H1 (cell line): ENCODE measurements at regions not wholly inside any gene's neighbourhood (a gene's known extent, or its start where the extent isn't known, plus 50 kb on each side); places are given as distances from the start of the nearest gene placed in this dataset.

Experiments
- CTCF ChIA-PET: fragments of 300-600 bp; sonication (Branson Sonifier 250); formaldehyde crosslinking; loops from one replicate; lab custom pipeline; 2021; ENCODE audit not compliant: partially characterized antibody; lab: Charles Lee
- POLR2A ChIA-PET: fragments of 300-600 bp; sonication (Branson Sonifier 250); formaldehyde crosslinking; loops from one replicate; lab custom pipeline; 2021; ENCODE audit warnings: inconsistent platforms; ENCODE audit not compliant: partially characterized antibody; lab: Charles Lee
- DNase-seq, 2 experiments: peaks; one replicate each; pipeline versions ENCODE4 v3.0.0 to v3.0.0-alpha.2; 2010 to 2022; ENCODE audit warnings: low spot score in 2 of 2, low read depth in 1 of 2, mixed read lengths in 1 of 2
- FAIRE-seq: peaks from 2 replicates; lab custom pipeline; 2011; peaks lifted over from hg19 to GRCh38; lab: Jason Lieb, UNC
- H2AFZ ChIP-seq: 2 replicates; pipeline ENCODE4 v1.8.1; 2012; ENCODE audit warnings: low read length, inconsistent platforms
- H2AK5ac ChIP-seq: 2 replicates; pipeline ENCODE4 v1.6.1; 2013; ENCODE audit warnings: low read depth, low read length
- H2BK120ac ChIP-seq: replicated peaks from 2 replicates; pipeline ENCODE3; 2013; ENCODE audit warnings: low read depth, low read length, inconsistent platforms
- H2BK12ac ChIP-seq: 2 replicates; pipeline ENCODE4 v1.6.1; 2013; ENCODE audit warnings: low read depth, low read length
- H2BK15ac ChIP-seq: 2 replicates; pipeline ENCODE4 v1.6.1; 2013; ENCODE audit warnings: low read length
- H2BK20ac ChIP-seq: 2 replicates; pipeline ENCODE4 v1.6.1; 2013; ENCODE audit warnings: low read length
- H2BK5ac ChIP-seq: 2 replicates; pipeline ENCODE4 v1.6.1; 2013; ENCODE audit warnings: low read depth, low read length
- H3K14ac ChIP-seq: 2 replicates; pipeline ENCODE4 v1.6.1; 2013; ENCODE audit warnings: inconsistent platforms; ENCODE audit not compliant: insufficient read length
- H3K18ac ChIP-seq: 2 replicates; pipeline ENCODE4 v1.6.1; 2013; ENCODE audit warnings: low read length; ENCODE audit errors: extremely low read depth
- H3K23ac ChIP-seq: 2 replicates; pipeline ENCODE4 v1.6.1; 2013; ENCODE audit warnings: inconsistent platforms; ENCODE audit not compliant: insufficient read length
- H3K23me2 ChIP-seq: 2 replicates; pipeline ENCODE4 v1.6.1; 2013; ENCODE audit warnings: low read depth, low read length
- H3K27ac ChIP-seq: 2 replicates; pipeline ENCODE4 v1.6.1; 2011; ENCODE audit warnings: low read depth, low read length, inconsistent platforms
- H3K27me3 ChIP-seq, 4 experiments: replicated peaks in 1 of 4; 1 replicate in 1 of 4; 2 replicates in 3 of 4; pipeline versions ENCODE4 v1.6.1 to v1.8.1; 2011 to 2013; ENCODE audit warnings: low read length in 3 of 4, mild to moderate bottlenecking in 3 of 4, inconsistent platforms in 2 of 4, mixed read lengths in 2 of 4, moderate library complexity in 1 of 4; ENCODE audit not compliant: control insufficient read depth in 3 of 4, insufficient read depth in 3 of 4; ENCODE audit errors: extremely low read depth in 1 of 4
- H3K36me3 ChIP-seq, 4 experiments: 2 replicates each; pipeline versions ENCODE4 v1.6.1 to v1.8.1; 2011 to 2013; ENCODE audit warnings: mild to moderate bottlenecking in 4 of 4, low read length in 3 of 4, moderate library complexity in 2 of 4, control low read depth in 1 of 4, inconsistent platforms in 1 of 4; ENCODE audit not compliant: insufficient read depth in 4 of 4, control insufficient read depth in 2 of 4
- H3K4ac ChIP-seq: replicated peaks from 2 replicates; pipeline ENCODE3; 2013; ENCODE audit warnings: low read length, low read depth, mixed read lengths, inconsistent platforms; ENCODE audit not compliant: insufficient read length
- H3K4me1 ChIP-seq, 4 experiments: replicated peaks in 1 of 4; 1 replicate in 1 of 4; 2 replicates in 3 of 4; pipeline versions ENCODE4 v1.6.1 to v1.8.1; 2011 to 2013; ENCODE audit warnings: low read length in 3 of 4, inconsistent platforms in 2 of 4, mixed read lengths in 1 of 4; ENCODE audit not compliant: insufficient read depth in 4 of 4, control insufficient read depth in 3 of 4
- H3K4me2 ChIP-seq, 2 experiments: 2 replicates each; pipeline versions ENCODE4 v1.6.1 to v1.8.1; 2011 to 2013; ENCODE audit warnings: low read depth in 2 of 2, low read length in 2 of 2, control low read depth in 1 of 2, inconsistent platforms in 1 of 2, mild to moderate bottlenecking in 1 of 2; ENCODE audit not compliant: insufficient read depth in 1 of 2
- H3K4me3 ChIP-seq, 4 experiments: fragments of 200-600, 300-600 bp in 1 of 4; sonication (generic), shearing (Covaris generic), sonication (Bioruptor Twin) in 1 of 4; 2 replicates each; pipeline versions ENCODE4 v1.5.1 to v1.8.1; 2011 to 2016; ENCODE audit warnings: low read length in 4 of 4, low read depth in 3 of 4, control low read depth in 2 of 4, inconsistent platforms in 2 of 4, mild to moderate bottlenecking in 2 of 4, mixed read lengths in 1 of 4, moderate library complexity in 1 of 4; ENCODE audit not compliant: insufficient read depth in 2 of 4; ENCODE audit errors: extremely low read depth in 1 of 4
- H3K56ac ChIP-seq: replicated peaks from 2 replicates; pipeline ENCODE3; 2013; ENCODE audit warnings: low read depth, mild to moderate bottlenecking, mixed read lengths, low read length, inconsistent platforms; ENCODE audit not compliant: insufficient read length
- H3K79me1 ChIP-seq: 2 replicates; pipeline ENCODE4 v1.6.1; 2013; ENCODE audit warnings: low read depth, low read length, control low read depth
- H3K79me2 ChIP-seq, 2 experiments: 2 replicates each; pipeline versions ENCODE4 v1.6.1 to v1.8.1; 2012 to 2013; ENCODE audit warnings: low read length in 2 of 2, mild to moderate bottlenecking in 2 of 2, inconsistent platforms in 1 of 2; ENCODE audit not compliant: insufficient read depth in 2 of 2, control insufficient read depth in 1 of 2
- H3K9ac ChIP-seq, 4 experiments: replicated peaks in 1 of 4; 1 replicate in 1 of 4; 2 replicates in 3 of 4; pipeline versions ENCODE4 v1.6.1 to v1.8.1; 2011 to 2013; ENCODE audit warnings: low read depth in 3 of 4, low read length in 3 of 4, control low read depth in 2 of 4, mild to moderate bottlenecking in 2 of 4, moderate library complexity in 2 of 4, inconsistent platforms in 1 of 4; ENCODE audit errors: extremely low read depth in 1 of 4
- H3K9me3 ChIP-seq, 2 experiments: 2 replicates each; pipeline versions ENCODE4 v1.6.1 to v1.8.1; 2012 to 2013; ENCODE audit warnings: mild to moderate bottlenecking in 2 of 2, moderate library complexity in 2 of 2, control low read depth in 1 of 2, inconsistent platforms in 1 of 2, low read depth in 1 of 2, low read length in 1 of 2, mixed read lengths in 1 of 2; ENCODE audit not compliant: insufficient read depth in 2 of 2
- H4K20me1 ChIP-seq, 2 experiments: replicated peaks in 1 of 2; 2 replicates each; pipeline versions ENCODE3 to v1.8.1; 2011 to 2013; ENCODE audit warnings: inconsistent platforms in 2 of 2, low read length in 2 of 2, mild to moderate bottlenecking in 1 of 2; ENCODE audit not compliant: insufficient read depth in 2 of 2, control insufficient read depth in 1 of 2
- H4K5ac ChIP-seq: 2 replicates; pipeline ENCODE4 v1.6.1; 2013; ENCODE audit warnings: low read length, low read depth, mixed read lengths, inconsistent platforms; ENCODE audit not compliant: insufficient read length
- H4K8ac ChIP-seq: 2 replicates; pipeline ENCODE4 v1.8.0; 2013; ENCODE audit warnings: mild to moderate bottlenecking, moderate library complexity, low read length, inconsistent platforms; ENCODE audit not compliant: insufficient read depth; ENCODE audit errors: extremely low read depth
- H4K91ac ChIP-seq: replicated peaks from 2 replicates; pipeline ENCODE3; 2013; ENCODE audit warnings: low read length, mixed read lengths, inconsistent platforms; ENCODE audit not compliant: insufficient read length
- CBX8 ChIP-seq: fragments of 300-800, 300-1000 bp; sonication (generic); IDR thresholded peaks from 2 replicates; pipeline ENCODE4 v1.7.1; 2016; ENCODE audit warnings: low read depth, low read length, borderline replicate concordance
- CEBPB ChIP-seq: IDR thresholded peaks from 2 replicates; pipeline ENCODE4 v1.6.1; 2012; ENCODE audit warnings: low read depth, low read length
- EZH2 ChIP-seq: fragments of 200-600 bp; sonication (generic); IDR thresholded peaks from 2 replicates; pipeline ENCODE4 v1.7.1; 2012; ENCODE audit warnings: low read depth, mild to moderate bottlenecking, moderate library complexity, low read length, inconsistent platforms; ENCODE audit not compliant: severe bottlenecking
- GTF2F1 ChIP-seq: IDR thresholded peaks from 2 replicates; pipeline ENCODE4 v1.6.1; 2012; ENCODE audit warnings: low read depth, low read length, improper control_type of control experiment, borderline replicate concordance
- JUN ChIP-seq: IDR thresholded peaks from 2 replicates; pipeline ENCODE4 v1.6.1; 2011; ENCODE audit warnings: low read depth, mild to moderate bottlenecking, improper control_type of control experiment, low read length
- RFX5 ChIP-seq: IDR thresholded peaks from 2 replicates; pipeline ENCODE4 v1.6.1; 2011; ENCODE audit warnings: low read depth, low read length, improper control_type of control experiment, borderline replicate concordance
- SIRT6 ChIP-seq: IDR thresholded peaks from one replicate; pipeline ENCODE4 v1.7.1; 2012; ENCODE audit warnings: low read length, inconsistent platforms
- TAF1 ChIP-seq: IDR thresholded peaks from 2 replicates; pipeline ENCODE4 v1.6.1; 2011; ENCODE audit warnings: mild to moderate bottlenecking, low read depth, low read length
- TCF12 ChIP-seq: IDR thresholded peaks from 2 replicates; pipeline ENCODE4 v1.6.1; 2011; ENCODE audit warnings: low read depth, mild to moderate bottlenecking, low read length
- WGBS, 2 experiments: shearing (Covaris generic) in 1 of 2; methylation state at CpG; one replicate each; pipeline versions ENCODE4 v1.1.6 to v1.1.7; 2013 to 2015; ENCODE audit warnings: low lambda C conversion rate in 2 of 2, mixed read lengths in 2 of 2, inconsistent platforms in 1 of 2, low coverage in 1 of 2, missing lambda C conversion rate in 1 of 2; ENCODE audit not compliant: insufficient replicate concordance in 2 of 2, insufficient coverage in 1 of 2, insufficient read length in 1 of 2; ENCODE audit errors: extremely low coverage in 1 of 2, missing lambda C conversion rate in 1 of 2; 5-methylcytosine and 5-hydroxymethylcytosine counted together

- H3K79me1 ChIP-seq, result no peaks in the 10 kb centered on the region
- no peak overlapping the region for H3K56ac ChIP-seq
- no peak overlapping the region for H3K4ac ChIP-seq
- no peaks in the 10 kb centered on the region for H3K4me1 ChIP-seq
- H2BK120ac ChIP-seq, result no peak overlapping the region
- H3K79me2 ChIP-seq, result no peaks in the 10 kb centered on the region
- H3K23me2 ChIP-seq, result no peaks in the 10 kb centered on the region
- DNase-seq, result no peak
- H2BK12ac ChIP-seq, result no peak overlapping the region
- H2BK5ac ChIP-seq, result no peak overlapping the region
- no peak overlapping the region for H2BK20ac ChIP-seq
- H3K18ac ChIP-seq, result no peak overlapping the region
- no peak overlapping the region for H4K5ac ChIP-seq
- H2BK15ac ChIP-seq, result no peak overlapping the region
- TF ChIP-seq GTF2F1 (no peak), SIRT6 (no peak), TAF1 (no peak), CBX8 (no peak), TCF12 (no peak), JUN (no peak), RFX5 (no peak), EZH2 (no peak), CEBPB (no peak)
- no peaks in the 10 kb centered on the region for H3K36me3 ChIP-seq
- H3K4me2 ChIP-seq, result no peak overlapping the region
- no peaks in the 10 kb centered on the region; a peak in 1 of 4 replicates for H3K9me3 ChIP-seq
- no peak overlapping the region for H3K4me3 ChIP-seq
- H3K27ac ChIP-seq, result no peak overlapping the region
- H3K23ac ChIP-seq, result no peak overlapping the region
- no peak overlapping the region for H3K9ac ChIP-seq
- WGBS, 2 experiments, result 89% methylated on average over 5 of the region's 5 CpGs; no CpG with 5 or more reads in 1 of the 2 experiments
- ChIA-PET CTCF (interaction anchor here (2.0 kb wide), 1 partner anchor 11 kb away, joined by 7 read pairs; no protein-coding TSS in a partner anchor), POLR2A (no interaction called here)
- H3K14ac ChIP-seq, result no peak overlapping the region
- H3K27me3 ChIP-seq, result no peaks in the 10 kb centered on the region
- H4K20me1 ChIP-seq, result no peaks in the 10 kb centered on the region
- H2AK5ac ChIP-seq, result no peak overlapping the region
- no peak for FAIRE-seq
- no peak overlapping the region for H2AFZ ChIP-seq
- no peak overlapping the region for H4K8ac ChIP-seq
- no peak overlapping the region for H4K91ac ChIP-seq
These were observed 541.3 kb upstream of the SOX11 start for GRCh38 chr2:5150871-5151270.
